ENCODE measurements at regions not wholly inside any gene's neighbourhood (a gene's known extent, or its start where the extent isn't known, plus 50 kb on each side); places are given as distances from the start of the nearest gene placed in this dataset.
"Not testable (repeated sequence)": the region's sequence is repeated elsewhere in the genome, so short reads cannot be mapped to it uniquely, and the experiment has no call there.

- H3K4me1 Mint-ChIP-seq (ENCODE audit: low read depth); H3K9me3 Mint-ChIP-seq; ATAC-seq; H3K4me3 Mint-ChIP-seq; H3K36me3 Mint-ChIP-seq (ENCODE audit: insufficient read depth); DNase-seq; H3K27me3 Mint-ChIP-seq (ENCODE audit: low read depth): not testable (repeated sequence)
Measured at GRCh38 chr3:135438889-135439597, 526.5 kb upstream of the PPP2R3A start.

- DNase-seq; H3K36me3 Mint-ChIP-seq (ENCODE audit: insufficient read depth); ATAC-seq; H3K9me3 Mint-ChIP-seq; H3K4me3 Mint-ChIP-seq; H3K27me3 Mint-ChIP-seq (ENCODE audit: low read depth); H3K4me1 Mint-ChIP-seq (ENCODE audit: low read depth): not testable (repeated sequence)
Measured at GRCh38 chr3:135439632-135440031, 525.9 kb upstream of the PPP2R3A start.

DNA sequence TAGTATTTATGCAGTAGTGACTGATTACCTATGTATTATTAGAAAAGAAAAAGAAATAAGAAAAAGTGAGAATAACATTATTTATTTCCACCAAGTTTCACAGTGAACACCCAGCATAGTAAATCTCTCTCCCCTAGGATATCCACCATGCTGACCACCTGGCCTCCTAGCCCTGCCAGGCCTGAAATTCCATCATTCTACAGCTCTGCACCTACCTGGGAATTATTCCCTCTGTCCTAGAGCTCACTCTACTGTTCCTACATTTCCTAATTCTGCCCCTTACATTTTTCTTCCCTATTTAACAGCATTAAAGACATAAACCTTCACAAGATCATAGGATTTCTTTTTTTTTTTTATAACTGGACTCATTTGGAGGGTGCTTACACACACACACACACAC lies 525.3 kb upstream of the PPP2R3A start:
- Mint-ChIP-seq H3K4me1 (ENCODE audit: low read depth) (no peaks in the 10 kb centered on the region), H3K9me3 (no peaks in the 10 kb centered on the region), H3K36me3 (ENCODE audit: insufficient read depth) (no peaks in the 10 kb centered on the region), H3K27me3 (ENCODE audit: low read depth) (no peaks in the 10 kb centered on the region), H3K4me3 (no peak overlapping the region)
- ATAC-seq (no peak), DNase-seq (no peak)

- no peak overlapping the region for H3K4me3 Mint-ChIP-seq
Measured at GRCh38 chr3:135440746-135441145, 524.8 kb upstream of the PPP2R3A start.

DNA sequence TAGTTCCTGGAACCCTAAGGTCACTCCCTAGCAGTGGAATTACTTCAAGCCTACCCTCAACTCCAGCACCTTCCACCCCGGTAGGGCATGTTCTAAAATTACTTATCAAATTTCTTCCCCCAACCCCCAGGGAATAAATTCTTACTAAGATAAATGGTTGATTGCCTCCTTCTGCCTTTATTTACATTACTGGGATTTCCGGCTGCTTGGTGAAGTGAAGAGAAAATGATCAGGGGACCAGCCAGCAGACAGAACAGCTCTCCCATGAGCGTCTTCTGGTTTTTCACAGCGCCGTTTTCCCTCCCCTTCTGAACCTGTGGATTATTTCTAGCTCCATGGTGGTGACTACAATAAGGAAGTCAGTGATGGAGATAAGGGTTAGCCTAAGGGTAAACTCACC lies 521.5 kb upstream of the PPP2R3A start:
- Mint-ChIP-seq H3K9me3 (no peaks in the 10 kb centered on the region), H3K4me3 (no peak overlapping the region), H3K4me1 (ENCODE audit: low read depth) (no peaks in the 10 kb centered on the region), H3K27me3 (ENCODE audit: low read depth) (no peaks in the 10 kb centered on the region), H3K36me3 (ENCODE audit: insufficient read depth) (no peaks in the 10 kb centered on the region)
- no peak for ATAC-seq
- no peak for DNase-seq

More at GRCh38 chr3:135440746-135441145, 524.8 kb upstream of the PPP2R3A start:
- Mint-ChIP-seq H3K36me3 (ENCODE audit: insufficient read depth) (no peaks in the 10 kb centered on the region), H3K4me1 (ENCODE audit: low read depth) (no peaks in the 10 kb centered on the region), H3K27me3 (ENCODE audit: low read depth) (no peaks in the 10 kb centered on the region), H3K9me3 (no peaks in the 10 kb centered on the region)
- DNase-seq (no peak), ATAC-seq (no peak)

DNA sequence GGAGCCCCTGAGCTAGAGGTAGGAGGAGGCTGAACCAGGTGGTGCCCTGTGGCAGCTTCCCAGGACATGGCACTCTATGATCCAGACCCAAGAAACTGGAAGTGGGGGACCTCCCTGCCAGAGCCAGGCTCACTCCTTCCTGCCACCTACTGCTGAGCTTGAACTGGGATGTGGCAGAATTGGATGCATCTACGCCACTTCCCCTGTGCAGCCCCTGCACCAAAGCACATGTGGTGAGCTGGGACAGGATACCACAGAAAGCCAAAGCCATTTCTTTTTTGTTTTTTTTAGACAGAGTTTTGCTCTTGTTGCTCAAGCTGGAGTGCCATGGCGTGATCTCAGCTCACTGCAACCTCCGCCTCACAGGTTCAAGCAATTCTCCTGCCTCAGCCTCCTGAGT lies 518.0 kb upstream of the PPP2R3A start:
- no peaks in the 10 kb centered on the region for H3K36me3 Mint-ChIP-seq (ENCODE audit: insufficient read depth)
- DNase-seq (no peak), ATAC-seq (no peak)
- no peaks in the 10 kb centered on the region for H3K27me3 Mint-ChIP-seq (ENCODE audit: low read depth)
- no peak overlapping the region for H3K4me3 Mint-ChIP-seq
- H3K9me3 Mint-ChIP-seq, result no peaks in the 10 kb centered on the region
- no peaks in the 10 kb centered on the region for H3K4me1 Mint-ChIP-seq (ENCODE audit: low read depth)

GRCh38 chr3:135448520-135448919 lies 517.0 kb upstream of the PPP2R3A start:
- DNase-seq, result no peak
- no peak for ATAC-seq
- no peaks in the 10 kb centered on the region for H3K9me3 Mint-ChIP-seq
- no peaks in the 10 kb centered on the region for H3K36me3 Mint-ChIP-seq (ENCODE audit: insufficient read depth)
- no peaks in the 10 kb centered on the region for H3K27me3 Mint-ChIP-seq (ENCODE audit: low read depth)
- no peaks in the 10 kb centered on the region for H3K4me1 Mint-ChIP-seq (ENCODE audit: low read depth)
- no peak overlapping the region for H3K4me3 Mint-ChIP-seq

- Mint-ChIP-seq H3K36me3 (ENCODE audit: insufficient read depth) (no peaks in the 10 kb centered on the region), H3K9me3 (no peaks in the 10 kb centered on the region), H3K4me1 (ENCODE audit: low read depth) (no peaks in the 10 kb centered on the region), H3K4me3 (no peak overlapping the region), H3K27me3 (ENCODE audit: low read depth) (no peaks in the 10 kb centered on the region)
- DNase-seq, result no peak
- no peak for ATAC-seq
Measured at GRCh38 chr3:135449046-135449445, 516.5 kb upstream of the PPP2R3A start.

DNA sequence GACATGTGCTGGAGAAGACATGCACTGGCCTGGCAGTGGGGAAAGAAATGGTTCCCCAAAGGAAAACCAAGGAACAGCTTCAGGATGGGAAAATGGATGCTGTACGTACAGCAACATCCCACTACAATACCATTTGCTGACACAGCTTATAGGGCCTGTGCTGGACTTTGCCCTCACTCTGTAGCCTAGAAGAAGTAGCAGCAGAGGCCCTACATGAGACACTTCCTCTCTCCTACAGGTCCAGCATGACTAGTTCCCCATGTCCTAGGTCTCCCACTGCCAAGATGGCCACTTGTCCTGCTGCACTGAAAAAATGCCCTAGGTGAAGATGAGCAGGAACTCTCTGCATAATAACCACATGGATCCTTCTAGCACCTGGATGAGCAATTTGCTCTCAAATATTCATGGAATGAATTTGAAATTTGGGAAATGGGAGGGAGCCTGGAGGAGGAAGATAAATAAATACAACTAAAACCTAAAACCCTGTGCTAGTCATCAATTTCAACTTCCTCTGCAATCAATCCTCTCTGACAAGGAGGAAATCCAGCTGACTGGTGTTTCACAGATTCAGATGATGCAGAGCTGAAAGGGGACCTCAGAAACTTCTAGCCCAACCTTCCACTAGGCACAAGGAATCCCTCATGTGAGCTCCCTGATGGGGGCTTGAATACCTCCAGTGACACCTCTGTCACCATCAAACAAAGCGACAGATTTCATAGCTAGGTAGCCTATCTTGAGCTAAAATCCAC lies 514.3 kb upstream of the PPP2R3A start:
- no peaks in the 10 kb centered on the region for H3K36me3 Mint-ChIP-seq (ENCODE audit: insufficient read depth)
- H3K27me3 Mint-ChIP-seq (ENCODE audit: low read depth), result no peaks in the 10 kb centered on the region
- no peaks in the 10 kb centered on the region for H3K9me3 Mint-ChIP-seq
- ATAC-seq (no peak), DNase-seq (no peak)
- no peak overlapping the region for H3K4me3 Mint-ChIP-seq
- no peaks in the 10 kb centered on the region for H3K4me1 Mint-ChIP-seq (ENCODE audit: low read depth)

DNA sequence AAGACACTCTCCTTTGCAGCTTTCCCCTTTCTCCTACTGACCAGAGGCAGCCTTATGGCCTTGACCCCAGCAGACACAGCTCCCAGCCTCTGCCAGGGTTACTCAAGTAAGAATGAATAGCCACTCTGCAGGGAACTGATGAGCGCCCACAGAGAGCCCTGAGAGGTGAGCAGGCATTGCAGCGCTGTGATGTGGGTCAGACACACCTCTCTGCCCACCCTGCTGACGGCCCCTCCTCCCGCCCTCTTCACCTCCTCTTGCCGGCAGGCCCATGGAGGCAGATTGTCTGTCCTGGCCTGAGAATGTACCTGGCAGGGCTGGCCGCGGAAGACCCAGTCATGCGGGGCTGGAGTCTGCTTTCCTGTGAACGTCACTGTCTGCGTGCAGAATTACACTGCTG lies 512.6 kb upstream of the PPP2R3A start:
- no peak for ATAC-seq
- Mint-ChIP-seq H3K9me3 (no peaks in the 10 kb centered on the region), H3K27me3 (ENCODE audit: low read depth) (no peaks in the 10 kb centered on the region), H3K4me3 (no peak overlapping the region), H3K36me3 (ENCODE audit: insufficient read depth) (no peaks in the 10 kb centered on the region), H3K4me1 (ENCODE audit: low read depth) (no peaks in the 10 kb centered on the region)
- no peak for DNase-seq

- Mint-ChIP-seq H3K4me1 (ENCODE audit: low read depth) (no peaks in the 10 kb centered on the region), H3K9me3 (no peaks in the 10 kb centered on the region), H3K36me3 (ENCODE audit: insufficient read depth) (no peaks in the 10 kb centered on the region), H3K27me3 (ENCODE audit: low read depth) (no peaks in the 10 kb centered on the region), H3K4me3 (no peak overlapping the region)
- no peak for ATAC-seq
- DNase-seq, result no peak
Measured at GRCh38 chr3:135453326-135453725, 512.2 kb upstream of the PPP2R3A start.

DNA sequence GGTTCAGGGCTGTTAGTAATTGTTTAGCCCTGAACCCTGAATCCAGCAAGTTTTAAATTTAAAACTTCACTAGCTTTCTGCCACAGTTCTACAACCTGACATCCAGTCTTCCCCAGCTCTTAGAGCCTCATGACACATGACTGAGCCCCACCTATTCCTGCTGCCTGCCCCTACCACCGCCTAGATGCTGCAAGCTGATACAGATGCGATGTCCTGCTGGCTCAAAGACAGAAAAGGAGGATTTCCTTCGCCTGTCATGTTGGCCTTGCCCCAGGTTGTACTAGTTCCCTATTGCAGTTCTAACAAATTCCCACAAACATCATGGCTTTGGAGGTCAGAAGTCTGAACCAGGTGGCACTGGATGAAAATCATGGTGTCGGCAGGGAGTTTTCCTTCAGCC lies 510.6 kb upstream of the PPP2R3A start:
- Mint-ChIP-seq H3K9me3 (no peaks in the 10 kb centered on the region), H3K36me3 (ENCODE audit: insufficient read depth) (no peaks in the 10 kb centered on the region), H3K4me1 (ENCODE audit: low read depth) (no peaks in the 10 kb centered on the region), H3K4me3 (no peak overlapping the region), H3K27me3 (ENCODE audit: low read depth) (no peaks in the 10 kb centered on the region)
- ATAC-seq (no peak), DNase-seq (no peak)

DNA sequence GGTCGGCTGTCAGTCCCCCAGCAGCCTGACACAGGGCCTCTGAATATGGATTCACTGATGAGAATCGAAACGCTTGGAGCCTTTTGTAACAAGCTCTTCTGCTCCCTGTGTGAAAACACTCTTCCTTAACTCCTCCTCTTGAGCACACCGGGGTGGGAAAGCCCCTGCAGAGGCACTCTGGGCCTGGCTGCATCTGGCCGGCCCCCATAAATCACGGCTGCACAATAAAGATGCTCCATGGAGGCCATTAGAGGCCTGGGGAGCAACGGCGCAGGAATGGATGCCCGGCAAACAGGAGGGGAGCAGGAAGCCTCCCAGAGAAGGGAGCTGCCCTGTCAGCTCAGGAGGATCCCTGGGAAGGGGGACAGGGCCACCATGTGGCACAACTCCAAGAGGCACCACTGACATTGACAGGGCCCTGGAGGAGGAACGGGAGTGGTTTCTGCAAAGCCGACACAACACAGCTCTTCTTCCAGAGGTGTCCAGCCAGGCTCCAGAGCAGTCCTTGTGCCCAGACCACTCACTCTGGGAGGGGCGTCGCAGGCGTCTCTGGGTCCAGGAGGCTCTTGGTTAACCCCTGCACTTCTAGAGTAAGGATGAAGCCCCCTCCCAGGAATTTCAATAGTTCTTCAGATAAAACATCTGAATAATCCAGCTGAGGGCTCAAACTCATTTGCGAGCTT lies 509.3 kb upstream of the PPP2R3A start:
- DNase-seq, result no peak
- H3K27me3 Mint-ChIP-seq (ENCODE audit: low read depth), result no peaks in the 10 kb centered on the region
- ATAC-seq, result no peak
- no peaks in the 10 kb centered on the region for H3K4me1 Mint-ChIP-seq (ENCODE audit: low read depth)
- H3K4me3 Mint-ChIP-seq, result no peak overlapping the region
- no peaks in the 10 kb centered on the region for H3K36me3 Mint-ChIP-seq (ENCODE audit: insufficient read depth)
- no peaks in the 10 kb centered on the region for H3K9me3 Mint-ChIP-seq

GRCh38 chr3:135458541-135459322 lies 506.8 kb upstream of the PPP2R3A start:
- Mint-ChIP-seq H3K27me3 (ENCODE audit: low read depth) (no peaks in the 10 kb centered on the region), H3K4me3 (no peak overlapping the region), H3K9me3 (no peaks in the 10 kb centered on the region), H3K36me3 (ENCODE audit: insufficient read depth) (no peaks in the 10 kb centered on the region), H3K4me1 (ENCODE audit: low read depth) (no peaks in the 10 kb centered on the region)
- ATAC-seq (no peak), DNase-seq (no peak)
